Kidney (tissue), 13 donors: ENCODE measurements at regions not wholly inside any gene's neighbourhood (a gene's known extent, or its start where the extent isn't known, plus 50 kb on each side); places are given as distances from the start of the nearest gene placed in this dataset.

Experiments
- DNase-seq, 5 donors: peaks; one replicate each; pipeline ENCODE4 v3.0.0-alpha.2; 2013 to 2020
- FAIRE-seq: peaks from 2 replicates; lab custom pipeline; 2012; peaks lifted over from hg19 to GRCh38; lab: Jason Lieb, UNC
- H3K27ac ChIP-seq, 2 donors: one replicate each; pipeline ENCODE4 v1.7.0; 2013; ENCODE audit warnings: low read depth in 2 of 2, low read length in 2 of 2, inconsistent platforms in 1 of 2
- H3K27me3 ChIP-seq: one replicate; pipeline ENCODE4 v1.7.1; 2013; ENCODE audit warnings: low read length, inconsistent platforms; ENCODE audit not compliant: control insufficient read depth, insufficient read depth
- H3K36me3 ChIP-seq, 3 donors: one replicate each; pipeline versions ENCODE4 v1.7.0 to v1.7.1; 2013; ENCODE audit warnings: low read length in 3 of 3, control low read depth in 1 of 3, inconsistent platforms in 1 of 3; ENCODE audit not compliant: insufficient read depth in 3 of 3, control insufficient read depth in 2 of 3
- H3K4me1 ChIP-seq, 3 donors: one replicate each; pipeline versions ENCODE4 v1.7.0 to v1.7.1; 2013; ENCODE audit warnings: low read length in 3 of 3, inconsistent platforms in 1 of 3, low read depth in 1 of 3; ENCODE audit not compliant: control insufficient read depth in 2 of 3, insufficient read depth in 2 of 3
- H3K4me3 ChIP-seq, 3 donors: one replicate each; pipeline versions ENCODE4 v1.7.0 to v1.8.1; 2013; ENCODE audit warnings: low read length in 3 of 3, control low read depth in 1 of 3, inconsistent platforms in 1 of 3
- H3K9ac ChIP-seq, 3 donors: one replicate each; pipeline versions ENCODE4 v1.7.0 to v1.7.1; 2013; ENCODE audit warnings: low read length in 3 of 3, control low read depth in 1 of 3, inconsistent platforms in 1 of 3
- H3K9me3 ChIP-seq, 3 donors: one replicate each; pipeline versions ENCODE4 v1.7.0 to v1.7.1; 2013; ENCODE audit warnings: low read length in 3 of 3, control low read depth in 1 of 3, inconsistent platforms in 1 of 3; ENCODE audit not compliant: control insufficient read depth in 2 of 3, insufficient read depth in 1 of 3
- CTCF ChIP-seq: IDR thresholded peaks from 3 replicates; pipeline ENCODE4 v1.5.1; 2012; ENCODE audit warnings: mild to moderate bottlenecking, moderate library complexity, borderline replicate concordance; ENCODE audit not compliant: insufficient read depth; ENCODE audit errors: extremely low read depth
- intact Hi-C: fragments of 100-400 bp; cut with DNase I; formaldehyde crosslinking; loops from one replicate; pipeline ENCODE4 v1.11.1; 2022
- donor health status: control.
- donor health status: control.
- donor health status: control.
- donor health status: control.
- donor health status: control.
- donor health status: DM: yes; HTN: yes; CAD: no.
- donor health status: Normal renal cell carcinoma (clear cell type).

- Histone ChIP-seq H3K27ac (no peak overlapping the region), H3K4me1 (no peaks in the 10 kb centered on the region), H3K27me3 (no peaks in the 10 kb centered on the region), H3K36me3 (no peaks in the 10 kb centered on the region), H3K9ac (no peak overlapping the region), H3K9me3 (no peaks in the 10 kb centered on the region), H3K4me3 (no peak overlapping the region)
- TF ChIP-seq CTCF: no peak
- DNase-seq (no peak), FAIRE-seq (no peak)
- intact Hi-C loops: no loop called here
Observed at GRCh38 chr6:40166963-40167362, 232.7 kb upstream of the MOCS1 start.

GRCh38 chr6:40165036-40165709 lies 230.9 kb upstream of the MOCS1 start:
- Histone ChIP-seq H3K27me3 (no peaks in the 10 kb centered on the region), H3K4me1 (no peaks in the 10 kb centered on the region), H3K36me3 (no peaks in the 10 kb centered on the region), H3K9me3 (peaks cover 0 to 9% (median 0%) of the 10 kb centered on the region in 3 donors), H3K27ac (no peak overlapping the region), H3K4me3 (no peak overlapping the region), H3K9ac (no peak overlapping the region)
- FAIRE-seq (no peak), DNase-seq (no peak)
- no peak for TF ChIP-seq CTCF
- intact Hi-C loops: no loop called here

GRCh38 chr6:40164345-40164755 lies 230.1 kb upstream of the MOCS1 start:
- no peak for TF ChIP-seq CTCF
- intact Hi-C loops: no loop called here
- Histone ChIP-seq H3K9ac (no peak overlapping the region), H3K4me3 (no peak overlapping the region), H3K27me3 (no peaks in the 10 kb centered on the region), H3K27ac (no peak overlapping the region), H3K4me1 (no peaks in the 10 kb centered on the region), H3K9me3 (peaks cover 0 to 10% (median 0%) of the 10 kb centered on the region in 3 donors), H3K36me3 (no peaks in the 10 kb centered on the region)
- DNase-seq (peak in 3 of 5 donors; percentile 11 to 63 (median 16)), FAIRE-seq (no peak)
